ENCODE measurements at regions not wholly inside any gene's neighbourhood (a gene's known extent, or its start where the extent isn't known, plus 50 kb on each side); places are given as distances from the start of the nearest gene placed in this dataset.

GRCh38 chr21:28179136-28179535, 813.5 kb downstream of the LTN1 start:
- no peak for TF ChIP-seq CTCF (conservative IDR thresholded peaks at IDR 0.05)
- no peak for TF ChIP-seq ZFX (IDR thresholded peaks at IDR 0.05)
